ENCODE measurements at regions not wholly inside any gene's neighbourhood (a gene's known extent, or its start where the extent isn't known, plus 50 kb on each side); places are given as distances from the start of the nearest gene placed in this dataset.
"Not testable (repeated sequence)": the region's sequence is repeated elsewhere in the genome, so short reads cannot be mapped to it uniquely, and the experiment has no call there.

DNA sequence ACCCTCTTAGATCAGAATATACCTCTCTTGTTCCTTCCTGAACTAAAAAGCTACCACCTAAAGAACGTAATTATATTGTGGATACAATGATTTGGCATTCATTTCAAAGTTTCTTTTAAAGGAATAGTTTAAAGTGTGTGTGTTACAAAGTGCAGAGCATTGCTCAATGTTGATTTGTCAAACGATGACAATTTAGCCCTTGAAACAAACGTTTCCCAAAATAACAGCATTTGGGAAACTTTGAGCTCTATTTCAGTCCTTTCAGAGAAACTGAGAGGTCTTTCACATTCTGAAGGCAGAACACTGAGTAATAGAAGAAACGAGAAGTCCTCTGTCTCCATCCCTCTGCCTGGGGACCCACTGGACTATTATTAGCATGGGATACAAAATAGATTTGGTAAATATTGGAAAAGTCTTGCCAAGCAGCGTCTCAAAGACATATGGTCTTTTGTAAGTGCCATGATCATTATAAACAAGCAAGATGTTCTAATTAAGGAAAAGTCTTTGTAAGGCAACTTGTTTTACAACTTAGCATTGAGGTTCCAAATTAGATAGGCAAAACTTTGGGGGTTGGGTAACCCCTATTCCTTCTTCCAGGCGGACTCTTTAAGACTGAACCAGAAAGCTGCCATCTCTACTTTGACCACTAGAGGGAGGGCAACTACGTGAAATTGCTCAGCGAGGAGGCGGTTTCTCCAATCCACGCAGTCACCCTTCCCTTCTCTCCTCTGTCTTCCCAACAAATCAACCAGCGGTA lies 208.8 kb downstream of the RNF144B start:
- DNase-seq: peak; percentile 66

GRCh38 chr6:18596531-18596835 lies 209.3 kb downstream of the RNF144B start:
- DNase-seq: no peak

DNA sequence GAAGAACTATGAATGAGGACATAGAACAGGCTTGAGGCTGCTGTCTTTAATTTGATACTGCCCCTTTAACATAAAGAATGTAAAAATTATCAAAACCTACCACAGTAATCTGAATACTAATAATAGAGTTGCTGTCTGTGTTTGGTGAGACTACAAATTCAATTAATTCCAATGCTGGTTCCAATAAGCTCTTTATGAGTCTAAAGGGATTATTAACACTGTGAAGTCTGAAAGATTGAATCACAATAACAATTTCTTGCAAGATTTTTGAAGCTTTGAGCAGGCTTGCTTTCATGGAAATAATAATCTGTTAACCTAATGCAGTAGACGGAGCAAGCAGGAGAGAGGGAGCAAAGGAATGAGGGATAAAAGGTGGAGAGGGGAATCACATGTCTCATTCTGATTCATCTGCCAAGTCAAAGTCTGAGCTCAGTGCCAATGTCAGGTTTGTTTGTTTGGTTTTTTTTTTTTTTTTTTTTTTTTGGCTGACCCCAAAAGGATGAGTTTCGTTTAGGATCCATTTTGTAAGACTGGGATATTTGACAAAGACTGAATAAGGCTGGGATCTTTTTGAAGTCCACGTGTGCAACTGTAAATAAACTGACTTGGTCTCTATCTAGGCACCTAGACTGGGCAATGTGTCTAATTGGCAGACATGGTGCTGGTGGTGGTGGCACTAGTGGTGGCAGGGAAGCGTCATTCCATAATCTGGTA lies 211.6 kb downstream of the RNF144B start:
- no peak for DNase-seq

DNA sequence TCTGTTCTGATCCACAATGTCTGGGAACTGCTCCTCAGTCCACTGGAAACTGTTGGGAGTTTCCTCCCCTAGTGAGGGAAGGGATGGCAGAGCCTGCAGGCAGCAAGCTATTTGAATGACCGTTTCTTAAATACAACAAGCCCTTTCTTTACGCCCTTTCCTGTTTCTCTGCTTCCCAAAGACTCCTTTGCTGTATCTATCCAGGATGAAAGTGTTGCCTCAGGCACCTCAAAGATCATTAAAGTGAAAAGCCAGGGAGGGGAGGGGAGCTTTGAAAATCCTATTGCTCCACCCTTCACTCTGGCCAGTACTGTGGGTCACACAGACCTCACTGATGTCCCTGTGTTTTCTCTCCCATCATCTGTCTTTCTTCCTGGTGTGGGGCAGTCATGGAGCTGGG lies 213.1 kb downstream of the RNF144B start:
- no peak for DNase-seq

DNA sequence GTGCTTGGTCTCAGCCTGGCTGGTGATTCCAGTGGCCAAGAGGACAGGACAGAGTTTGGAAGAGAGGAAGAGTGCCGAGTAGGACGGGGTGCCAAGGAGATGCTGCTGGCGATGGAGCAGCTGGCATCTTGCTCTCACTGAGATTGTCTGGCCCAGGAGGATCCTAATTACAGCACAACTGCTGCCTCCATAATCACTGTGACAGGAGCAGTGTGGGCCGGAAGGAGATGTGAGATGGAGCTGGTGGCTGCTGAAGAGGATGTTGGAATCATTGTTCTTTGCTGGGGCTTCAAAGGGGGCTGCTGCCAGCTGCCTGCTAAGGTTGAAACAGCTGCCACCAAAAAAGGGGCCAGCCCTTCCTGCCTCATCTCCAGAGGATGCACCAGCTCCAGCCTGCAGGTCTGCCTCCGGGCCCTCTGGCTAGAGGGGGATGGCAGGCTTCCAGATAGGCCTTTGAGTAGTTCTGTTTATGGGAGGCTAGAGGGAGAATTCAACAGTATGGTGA lies 214.4 kb downstream of the RNF144B start:
- no peak for DNase-seq

DNA sequence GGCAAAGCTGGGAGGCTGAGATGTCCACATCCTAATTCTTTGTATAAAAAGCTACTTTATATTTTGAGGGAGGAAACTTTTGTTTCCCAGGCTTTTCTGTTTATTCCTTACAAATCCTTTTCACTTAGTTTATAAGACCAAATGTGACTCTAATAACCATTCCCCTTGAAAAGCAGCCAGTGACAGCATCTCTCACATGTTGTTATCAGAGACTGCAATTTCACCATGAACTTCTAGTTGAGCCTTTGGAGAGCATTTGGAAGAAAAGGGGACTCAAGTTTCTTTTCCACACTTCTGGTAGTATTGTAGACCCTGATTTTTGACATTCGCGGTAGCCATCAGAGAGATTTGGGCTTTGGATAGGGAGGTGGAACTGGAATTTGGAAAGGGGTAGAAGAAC lies 215.8 kb downstream of the RNF144B start:
- no peak for DNase-seq

GRCh38 chr6:18603361-18603760 lies 216.2 kb downstream of the RNF144B start:
- no peak for DNase-seq

GRCh38 chr6:18605841-18606240 lies 218.7 kb downstream of the RNF144B start:
- DNase-seq: no peak

DNA sequence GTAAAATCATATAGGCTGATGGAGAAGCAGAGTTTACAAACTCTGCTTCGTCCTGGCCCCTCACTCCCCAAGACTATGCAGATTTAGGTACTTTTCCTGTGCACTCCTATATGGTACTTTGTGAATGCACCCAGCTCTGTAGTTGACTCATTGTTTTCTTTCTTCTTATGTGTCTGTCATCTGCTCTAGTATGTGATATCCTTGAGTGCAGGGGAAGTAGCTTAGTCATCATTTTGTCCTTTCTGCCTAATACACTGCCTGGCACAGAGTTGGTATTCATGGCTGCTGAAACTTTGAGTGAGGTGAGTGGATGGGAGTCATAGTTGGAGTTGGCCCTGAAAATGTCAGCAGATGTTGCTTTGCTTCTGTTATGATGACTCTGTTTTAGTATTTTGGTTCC lies 222.6 kb downstream of the RNF144B start:
- DNase-seq: no peak

DNA sequence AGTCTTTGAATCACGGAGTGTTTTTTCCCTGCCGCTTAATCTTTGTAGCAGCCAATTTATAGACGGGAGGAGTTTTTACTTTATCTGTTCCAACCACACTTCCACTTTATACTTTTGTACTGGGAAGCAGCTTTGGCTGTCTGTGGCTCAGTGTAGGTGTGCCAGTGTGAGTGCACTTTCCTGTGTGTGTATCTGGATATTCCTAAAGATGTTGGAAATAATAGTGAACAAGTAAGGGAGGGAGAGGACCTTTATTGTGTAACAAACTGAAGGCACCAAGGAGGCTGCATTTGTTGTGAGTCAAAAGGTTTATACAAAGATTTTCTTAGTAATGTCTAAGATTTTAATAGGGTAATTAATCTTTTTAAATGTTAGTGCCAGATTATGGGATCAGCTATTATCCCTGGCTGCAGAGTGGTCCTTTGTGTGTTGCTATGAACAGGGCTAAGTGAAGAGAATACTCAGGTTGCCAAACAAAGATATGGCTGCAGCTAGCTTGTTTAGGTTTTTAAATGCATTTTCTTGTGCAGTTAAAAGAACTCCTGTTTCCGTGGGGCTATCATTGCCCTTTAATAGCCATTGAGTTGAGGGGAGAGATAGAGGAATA lies 226.3 kb downstream of the RNF144B start:
- no peak for DNase-seq

DNA sequence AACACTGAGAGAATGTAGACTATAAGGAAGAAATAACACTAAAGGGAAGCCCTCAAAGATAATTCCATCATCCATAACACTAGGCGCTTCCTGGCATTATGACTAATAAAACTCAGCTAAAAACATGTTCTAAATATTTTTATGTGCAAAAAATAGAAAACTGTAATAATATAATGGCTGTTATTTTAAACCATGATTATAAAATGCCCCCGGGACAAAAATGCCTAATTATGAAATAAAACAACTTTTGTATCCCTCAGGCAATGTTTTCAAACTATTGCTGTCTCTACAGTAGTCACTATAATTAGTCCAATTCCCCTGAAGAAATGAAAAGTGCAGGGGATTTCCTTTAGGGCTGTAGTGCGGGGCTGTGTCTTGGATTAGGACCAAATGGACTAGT lies 242.4 kb downstream of the RNF144B start:
- DNase-seq: no peak

DNA sequence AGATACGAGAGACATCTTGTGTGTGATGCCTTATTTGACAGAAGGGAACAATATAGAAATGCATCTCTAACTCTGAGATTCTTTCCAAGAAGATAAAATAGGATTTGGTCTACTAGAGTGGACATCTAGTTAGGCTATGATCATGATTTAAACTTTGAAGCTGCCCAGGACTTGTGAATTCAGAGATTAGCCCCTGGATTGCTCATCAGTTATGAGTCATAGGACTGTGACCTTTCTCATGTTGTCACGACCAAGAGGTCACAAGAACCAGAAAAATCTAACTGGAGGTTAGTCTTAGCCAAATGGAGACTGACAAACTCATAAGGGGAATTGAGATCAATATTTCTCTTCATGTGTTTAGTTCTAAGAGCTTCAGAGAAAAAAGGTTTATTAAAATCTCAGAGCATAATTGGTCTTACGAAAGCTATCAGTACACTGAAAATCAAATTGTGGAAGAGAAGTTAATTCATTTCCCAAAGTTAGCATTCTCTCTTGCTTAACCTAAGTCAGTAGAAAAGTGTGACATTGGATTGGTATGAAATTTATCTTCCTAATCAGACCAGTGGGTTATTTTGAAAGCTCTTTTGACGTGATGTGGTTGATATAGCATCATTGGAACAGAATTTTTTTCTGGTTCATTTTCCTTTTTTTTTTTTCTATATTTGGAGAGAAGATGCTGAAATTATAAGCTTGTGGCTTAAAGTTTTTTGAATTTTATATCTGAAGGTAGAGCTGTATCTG lies 245.7 kb downstream of the RNF144B start:
- DNase-seq: peak; percentile 47

GRCh38 chr6:18634912-18635311 lies 247.8 kb downstream of the RNF144B start:
- no peak for DNase-seq

GRCh38 chr6:18640134-18640533 lies 253.0 kb downstream of the RNF144B start:
- DNase-seq: no peak

GRCh38 chr6:18640754-18641153 lies 253.6 kb downstream of the RNF144B start:
- DNase-seq: no peak

DNA sequence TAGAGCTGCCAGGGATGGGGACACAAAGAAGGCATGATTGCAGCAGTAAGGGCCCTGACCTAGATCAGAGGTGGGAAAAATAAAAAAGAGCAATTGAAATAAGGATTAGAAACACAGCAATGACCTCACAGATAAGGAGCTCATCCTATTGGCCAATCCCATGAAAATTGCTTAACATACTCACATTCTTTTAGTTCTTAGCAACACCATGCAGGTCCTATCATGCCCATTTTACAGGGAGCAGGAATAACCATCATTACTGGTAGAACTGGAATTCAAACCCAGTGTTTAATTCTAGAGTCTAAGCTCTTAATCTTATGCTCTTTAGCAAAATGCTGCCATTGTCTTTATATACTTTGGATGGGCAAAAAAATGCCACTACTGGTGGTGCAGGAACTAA lies 267.7 kb downstream of the RNF144B start:
- DNase-seq: no peak

GRCh38 chr6:18656506-18656905 lies 269.4 kb downstream of the RNF144B start:
- DNase-seq: no peak

DNA sequence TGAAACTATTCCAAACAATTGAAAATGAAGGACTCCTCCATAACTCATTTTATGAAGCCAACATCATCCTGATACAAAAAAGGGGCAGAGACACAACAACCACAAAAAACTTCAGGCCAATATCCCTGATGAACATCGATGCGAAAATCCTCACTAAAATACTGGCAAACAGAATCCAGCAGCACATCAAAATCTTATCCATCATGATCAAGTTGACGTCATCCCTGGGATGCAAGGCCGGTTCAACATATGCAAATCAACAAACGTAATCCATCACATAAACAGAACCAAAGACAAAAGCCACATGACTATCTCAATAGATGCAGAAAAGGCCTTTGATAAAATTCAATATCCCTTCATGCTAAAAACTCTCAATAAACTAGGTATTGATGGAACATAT lies 272.8 kb downstream of the RNF144B start:
- DNase-seq: not testable (repeated sequence)

GRCh38 chr6:18663011-18663410 lies 275.9 kb downstream of the RNF144B start:
- no peak for DNase-seq

DNA sequence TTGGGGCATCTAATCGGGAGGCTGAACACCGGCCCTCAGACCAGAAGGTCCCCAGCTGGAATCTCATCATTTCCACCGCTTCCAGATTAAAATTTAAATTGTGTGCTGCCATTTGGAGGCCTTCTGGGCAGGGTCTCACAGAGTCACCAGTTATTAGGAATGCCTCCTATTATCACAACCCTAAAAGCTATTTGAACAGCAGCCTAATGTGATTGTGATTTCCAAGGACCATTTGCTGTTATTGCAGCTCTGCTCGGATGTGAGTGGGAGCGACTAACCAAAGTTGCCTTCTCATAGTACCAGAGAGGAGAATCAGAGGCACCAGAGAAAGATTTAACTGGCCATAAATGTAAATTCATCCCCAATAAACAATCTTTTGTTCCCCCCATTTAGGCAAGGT lies 277.3 kb downstream of the RNF144B start:
- no peak for DNase-seq

DNA sequence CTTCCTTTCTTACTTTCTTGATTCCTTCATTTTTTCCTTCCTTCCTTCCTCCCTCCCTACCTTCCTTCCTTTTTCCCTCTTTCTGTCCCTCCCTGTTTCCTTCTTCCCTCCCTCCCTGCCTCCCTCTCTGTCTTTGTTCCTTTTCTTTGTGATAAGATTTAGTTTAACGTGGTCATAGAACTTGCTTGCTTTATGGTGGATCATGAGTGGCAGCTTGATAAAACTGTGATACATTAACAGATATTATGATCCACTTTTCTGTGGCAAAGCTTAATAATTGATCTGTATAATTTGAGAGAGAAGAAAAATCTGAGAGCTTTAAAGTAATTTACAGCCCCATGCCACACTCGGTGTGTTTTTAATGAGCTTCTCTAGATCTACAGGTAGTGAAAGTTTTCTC lies 280.5 kb downstream of the RNF144B start:
- DNase-seq: no peak

DNA sequence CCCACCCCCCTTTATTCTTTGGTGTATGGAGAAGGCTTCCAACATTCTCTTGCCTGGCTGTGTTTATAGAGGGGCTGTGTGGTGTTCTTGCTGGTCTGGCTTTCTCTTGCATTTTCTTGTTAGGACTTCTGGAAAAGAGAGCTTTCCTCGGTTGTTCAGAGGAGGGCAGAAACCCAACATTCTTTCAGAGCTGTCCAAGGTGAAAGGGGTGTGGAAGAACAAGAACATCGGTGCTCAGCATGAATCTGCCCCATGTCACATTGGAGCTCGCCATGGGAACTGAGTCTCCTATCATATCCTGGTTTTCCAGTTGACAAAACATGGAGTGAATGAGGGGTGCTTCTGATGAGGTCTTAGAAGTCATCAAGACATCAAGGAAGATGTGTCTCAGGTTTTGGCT lies 281.8 kb downstream of the RNF144B start:
- DNase-seq: no peak

- no peak for DNase-seq
Observed at GRCh38 chr6:18672852-18673251, 285.7 kb downstream of the RNF144B start.

- DNase-seq: no peak
Observed at GRCh38 chr6:18674346-18674745, 287.2 kb downstream of the RNF144B start.
